GM12878 (cell line): ENCODE measurements at regions not wholly inside any gene's neighbourhood (a gene's known extent, or its start where the extent isn't known, plus 50 kb on each side); places are given as distances from the start of the nearest gene placed in this dataset.

Experiments used
- ATAC-seq: fragments of 200-7000 bp; cut with Tn5 transposase; 3 replicates; pipeline ENCODE4 v1.9.1; 2020; ENCODE audit warnings: mild to moderate bottlenecking, moderate library complexity
- BruUV-seq: library from RNA; stranded (reverse); fragments of 400-500 nt; replicated peaks from 2 replicates; lab custom pipeline; 2021; lab: Mats Ljungman, UMichigan
- CTCF ChIA-PET: fragments of 300-600 bp; sonication (Branson Sonifier 250); formaldehyde crosslinking; extraction: SDS; loops from one replicate; lab custom pipeline; 2021; ENCODE audit warnings: inconsistent platforms; lab: Yijun Ruan, JAX
- POLR2A ChIA-PET: fragments of 350-600 bp; formaldehyde crosslinking; extraction: SDS; loops from one replicate; lab custom pipeline; 2021; ENCODE audit warnings: inconsistent platforms; lab: Charles Lee
- RAD21 ChIA-PET: fragments of 300-600 bp; sonication (Branson Sonifier 250); formaldehyde crosslinking; loops from one replicate; lab custom pipeline; 2023; ENCODE audit warnings: antibody characterized with exemption; ENCODE audit not compliant: unreplicated experiment; lab: Charles Lee
- SMC1A ChIA-PET: fragments of 300-600 bp; sonication (Branson Sonifier 250); formaldehyde crosslinking; loops from one replicate; lab custom pipeline; 2023; ENCODE audit not compliant: unreplicated experiment, uncharacterized antibody; lab: Charles Lee
- DNase-seq: peaks from one replicate; pipeline ENCODE4 v3.0.0-alpha.2; 2011; ENCODE audit warnings: low read depth, low spot score
- FAIRE-seq: peaks from 3 replicates; lab custom pipeline; 2011; peaks lifted over from hg19 to GRCh38; lab: Jason Lieb, UNC
- H2AFZ ChIP-seq: 2 replicates; pipeline ENCODE4 v1.6.0; 2011; ENCODE audit warnings: low read depth, low read length, control low read depth; ENCODE audit not compliant: control insufficient read depth
- H3K27ac ChIP-seq: 2 replicates; pipeline ENCODE4 v1.5.1; 2011; ENCODE audit warnings: control low read depth; ENCODE audit not compliant: control insufficient read depth, insufficient read depth
- H3K27me3 ChIP-seq, 2 experiments: replicated peaks in 1 of 2; 2 replicates each; pipeline versions ENCODE4 v1.6.0 to v1.6.1; 2011; ENCODE audit warnings: low read length in 1 of 2; ENCODE audit not compliant: control insufficient read depth in 2 of 2, insufficient read depth in 2 of 2
- H3K36me3 ChIP-seq, 2 experiments: 2 replicates each; pipeline ENCODE4 v1.5.1; 2011; ENCODE audit warnings: low read length in 1 of 2; ENCODE audit not compliant: control insufficient read depth in 2 of 2, insufficient read depth in 2 of 2
- H3K4me1 ChIP-seq: 2 replicates; pipeline ENCODE4 v1.6.1; 2011; ENCODE audit warnings: mild to moderate bottlenecking, low read length, moderate library complexity, mixed read lengths; ENCODE audit not compliant: control insufficient read depth, insufficient read depth
- H3K4me2 ChIP-seq: 2 replicates; pipeline ENCODE4 v1.6.0; 2011; ENCODE audit warnings: control low read depth; ENCODE audit not compliant: control insufficient read depth, insufficient read depth
- H3K4me3 ChIP-seq: fragments of 200-600 bp; sonication (generic); 2 replicates; pipeline ENCODE4 v1.5.1; 2016
- H3K79me2 ChIP-seq: 2 replicates; pipeline ENCODE4 v1.6.0; 2011; ENCODE audit warnings: low read length; ENCODE audit not compliant: control insufficient read depth, insufficient read depth
- H3K9ac ChIP-seq: 2 replicates; pipeline ENCODE4 v1.8.0; 2011; ENCODE audit warnings: low read length, control low read depth, mixed read lengths; ENCODE audit not compliant: control insufficient read depth, insufficient read depth
- H3K9me3 ChIP-seq: replicated peaks from 3 replicates; pipeline ENCODE4 v1.5.1; 2011; ENCODE audit warnings: mild to moderate bottlenecking, low read length; ENCODE audit not compliant: control insufficient read depth, insufficient read depth
- H4K20me1 ChIP-seq: 2 replicates; pipeline ENCODE4 v1.6.0; 2011; ENCODE audit not compliant: control insufficient read depth, insufficient read depth
- CHD2 ChIP-seq: IDR thresholded peaks from 2 replicates; pipeline ENCODE4 v1.6.1; 2011; ENCODE audit warnings: low read depth, low read length, improper control_type of control experiment, borderline replicate concordance
- CHD4 ChIP-seq: fragments of 200-600 bp; sonication (generic); IDR thresholded peaks from 2 replicates; pipeline ENCODE4 v1.6.1; 2016; ENCODE audit warnings: mild to moderate bottlenecking
- CTCF ChIP-seq, 3 experiments: IDR thresholded peaks in 2 of 3; conservative IDR thresholded peaks in 1 of 3; 2 replicates each; pipeline ENCODE4 v1.5.1; 2011; ENCODE audit warnings: low read depth in 3 of 3, low read length in 3 of 3, mild to moderate bottlenecking in 3 of 3, control low read depth in 2 of 3, moderate library complexity in 2 of 3, inconsistent platforms in 1 of 3, mixed read lengths in 1 of 3; ENCODE audit not compliant: control insufficient read depth in 2 of 3, insufficient read depth in 1 of 3; ENCODE audit errors: extremely low read depth in 1 of 3
- NBN ChIP-seq: fragments of 450-650 bp; IDR thresholded peaks from 2 replicates; pipeline ENCODE4 v1.6.1; 2016
- PAX5 ChIP-seq: IDR thresholded peaks from 2 replicates; pipeline ENCODE4 v1.6.1; 2011; ENCODE audit warnings: low read depth, low read length, borderline replicate concordance
- RAD21 ChIP-seq: IDR thresholded peaks from 2 replicates; pipeline ENCODE4 v1.6.1; 2011; ENCODE audit warnings: mild to moderate bottlenecking, low read depth, low read length, moderate library complexity; ENCODE audit not compliant: insufficient read depth
- RAD51 ChIP-seq: fragments of 450-650 bp; IDR thresholded peaks from 2 replicates; pipeline ENCODE4 v1.6.1; 2016; ENCODE audit warnings: moderate library complexity, mild to moderate bottlenecking, inconsistent platforms
- RELA ChIP-seq: fragments of 450-650 bp; IDR thresholded peaks from 2 replicates; pipeline ENCODE4 v1.8.0; 2014; ENCODE audit warnings: borderline replicate concordance; ENCODE audit not compliant: partially characterized antibody
- RELB ChIP-seq: fragments of 450-650 bp; IDR thresholded peaks from 2 replicates; pipeline ENCODE4 v1.6.1; 2017; ENCODE audit warnings: low read depth, mild to moderate bottlenecking, moderate library complexity
- SMC3 ChIP-seq: IDR thresholded peaks from 2 replicates; pipeline ENCODE4 v1.6.1; 2011; ENCODE audit warnings: low read length, improper control_type of control experiment, borderline replicate concordance
- ZNF207 ChIP-seq: fragments of 450-650 bp; IDR thresholded peaks from 2 replicates; pipeline ENCODE4 v1.6.1; 2014; ENCODE audit warnings: antibody characterized with exemption, mild to moderate bottlenecking, borderline replicate concordance
- ZNF687 ChIP-seq: fragments of 450-650 bp; IDR thresholded peaks from 2 replicates; pipeline ENCODE4 v1.6.1; 2017; ENCODE audit warnings: mild to moderate bottlenecking, moderate library complexity
- WGBS: methylation state at CpG from one replicate; pipeline ENCODE4 v1.1.6; 2016; ENCODE audit warnings: low lambda C conversion rate; ENCODE audit not compliant: insufficient replicate concordance, insufficient coverage; ENCODE audit errors: missing lambda C conversion rate; 5-methylcytosine and 5-hydroxymethylcytosine counted together
- in situ Hi-C: fragments of 300-500 bp; cut with MboI; formaldehyde crosslinking; loops from 9 replicates; pipeline ENCODE4 v1.14.3; 2018; ENCODE audit warnings: mixed read lengths
- intact Hi-C: fragments of 100-400 bp; cut with micrococcal nuclease; formaldehyde crosslinking; loops from one replicate; pipeline ENCODE4 v1.14.2; 2022; ENCODE audit not compliant: unreplicated experiment

GRCh38 chr13:78420814-78421213 is 182.5 kb downstream of the POU4F1 start:
- ATAC-seq, result peak; percentile 100
- H3K27ac ChIP-seq, result no peak overlapping the region
- SMC1A ChIA-PET, result interaction anchor here (0.7 to 2.1 kb wide), 11 partner anchors 10 to 331 kb away, joined by 3 to 8 read pairs (median 4); no protein-coding TSS in a partner anchor
- WGBS, result 23% methylated on average over 4 of the region's 4 CpGs
- CTCF ChIA-PET, result interaction anchor here (0.8 to 2.3 kb wide), 16 partner anchors 10 to 637 kb away, joined by 3 to 9 read pairs (median 4); no protein-coding TSS in a partner anchor
- FAIRE-seq, result no peak
- H3K27me3 ChIP-seq, result no peaks in the 10 kb centered on the region
- intact Hi-C loops, result no loop called here
- no peaks in the 10 kb centered on the region for H3K79me2 ChIP-seq
- in situ Hi-C loops, result no loop called here
- no peaks in the 10 kb centered on the region for H3K36me3 ChIP-seq
- RAD21 ChIA-PET, result interaction anchor here (0.7 to 2.4 kb wide), 10 partner anchors 10 to 635 kb away, joined by 3 to 13 read pairs (median 4); no protein-coding TSS in a partner anchor
- BruUV-seq, result no TSS peak
- no peak overlapping the region for H3K9ac ChIP-seq
- no peak overlapping the region for H3K4me3 ChIP-seq
- no peaks in the 10 kb centered on the region for H3K4me1 ChIP-seq
- POLR2A ChIA-PET, result no interaction called here
- TF ChIP-seq RELB (peak; percentile 58; the same call in 1 of the 2 replicates), CTCF (IDR thresholded peaks at IDR 0.05 in 2 of 3, conservative IDR thresholded peaks at IDR 0.05 in 1 of 3; ENCODE audit: control insufficient read depth in 2 of 3, extremely low read depth in 1 of 3, insufficient read depth in 1 of 3, low read depth in 3 of 3, low read length in 3 of 3) (peak in 1 of 3 experiments; percentile 42; a peak in 2 of 6 replicates), RELA (peak; percentile 42), RAD51 (no peak), SMC3 (peak; percentile 16; the same call in 1 of the 2 replicates), RAD21 (peak; percentile 8; the same call in 1 of the 2 replicates), ZNF207 (no peak), PAX5 (peak; percentile 43; the same call in 1 of the 2 replicates), CHD2 (peak; percentile 57; the same call in 1 of the 2 replicates), ZNF687 (no peak), CHD4 (no peak), NBN (no peak)
- peak overlapping the region; percentile 37 for H2AFZ ChIP-seq
- no peak overlapping the region for H3K4me2 ChIP-seq
- H3K9me3 ChIP-seq, result no peaks in the 10 kb centered on the region
- no peaks in the 10 kb centered on the region for H4K20me1 ChIP-seq
- peak; percentile 37 for DNase-seq
